GM23338 (cell line): ENCODE measurements at regions not wholly inside any gene's neighbourhood (a gene's known extent, or its start where the extent isn't known, plus 50 kb on each side); places are given as distances from the start of the nearest gene placed in this dataset.

ENCODE experiments used
- ATAC-seq: fragments of 200-7000 bp; cut with Tn5 transposase; 3 replicates; pipeline ENCODE4 v1.9.1; 2020
- DNase-seq: peaks from one replicate; pipeline ENCODE4 v3.0.0-alpha.2; 2015; ENCODE audit warnings: low spot score
- H2AFZ ChIP-seq: fragments of 200-600 bp; sonication (generic); 2 replicates; pipeline ENCODE4 v1.8.0; 2016; ENCODE audit warnings: antibody characterized with exemption, mild to moderate bottlenecking, moderate library complexity
- H3F3A ChIP-seq: fragments of 200-600 bp; sonication (generic); replicated peaks from 2 replicates; pipeline ENCODE4 v1.8.0; 2017; ENCODE audit warnings: antibody characterized with exemption, mixed run types, low read depth
- H3K27ac ChIP-seq: fragments of 200-600 bp; sonication (generic); 2 replicates; pipeline ENCODE4 v1.6.1; 2016; ENCODE audit warnings: low read depth
- H3K27me3 ChIP-seq: fragments of 200-600 bp; sonication (generic); 2 replicates; pipeline ENCODE4 v1.8.0; 2016; ENCODE audit warnings: mild to moderate bottlenecking, mixed run types, moderate library complexity; ENCODE audit not compliant: insufficient read depth
- H3K36me3 ChIP-seq: fragments of 200-600 bp; sonication (generic); 2 replicates; pipeline ENCODE4 v1.8.0; 2016; ENCODE audit warnings: mild to moderate bottlenecking; ENCODE audit not compliant: insufficient read depth
- H3K4me1 ChIP-seq: fragments of 200-600 bp; sonication (generic); 2 replicates; pipeline ENCODE4 v1.8.0; 2016; ENCODE audit warnings: mild to moderate bottlenecking, moderate library complexity; ENCODE audit not compliant: insufficient read depth
- H3K4me2 ChIP-seq: fragments of 200-600 bp; sonication (generic); 2 replicates; pipeline ENCODE4 v1.7.1; 2017; ENCODE audit warnings: mixed run types
- H3K4me3 ChIP-seq: fragments of 200-600 bp; sonication (generic); 2 replicates; pipeline ENCODE4 v1.6.1; 2016; ENCODE audit warnings: mixed run types
- H3K79me2 ChIP-seq: fragments of 200-600 bp; sonication (generic); replicated peaks from 2 replicates; pipeline ENCODE4 v1.8.0; 2017; ENCODE audit warnings: mild to moderate bottlenecking; ENCODE audit not compliant: insufficient read depth
- H3K9me2 ChIP-seq: fragments of 200-600 bp; sonication (generic); 2 replicates; pipeline ENCODE4 v1.8.0; 2017; ENCODE audit not compliant: insufficient read depth
- H4K20me1 ChIP-seq: fragments of 200-600 bp; sonication (generic); replicated peaks from 2 replicates; pipeline ENCODE4 v1.8.0; 2017; ENCODE audit warnings: mild to moderate bottlenecking; ENCODE audit not compliant: insufficient read depth
- H3K27ac Mint-ChIP-seq: 2 replicates; pipeline ENCODE4 v1.8.0; 2020; ENCODE audit warnings: inconsistent platforms, mild to moderate bottlenecking, moderate library complexity, mixed read lengths
- H3K27me3 Mint-ChIP-seq: 3 replicates; pipeline ENCODE4 v1.8.0; 2022; ENCODE audit warnings: low read depth, mild to moderate bottlenecking, moderate library complexity, mixed read lengths, inconsistent platforms; ENCODE audit not compliant: insufficient read depth, poor library complexity
- H3K36me3 Mint-ChIP-seq: 3 replicates; pipeline ENCODE4 v1.8.0; 2021; ENCODE audit warnings: low read depth, mild to moderate bottlenecking, inconsistent platforms, moderate library complexity, mixed read lengths
- H3K4me1 Mint-ChIP-seq: 3 replicates; pipeline ENCODE4 v1.8.0; 2020; ENCODE audit warnings: mild to moderate bottlenecking, inconsistent platforms, mixed read lengths
- H3K4me3 Mint-ChIP-seq: 3 replicates; pipeline ENCODE4 v1.8.0; 2021; ENCODE audit warnings: moderate library complexity, mild to moderate bottlenecking, inconsistent platforms, mixed read lengths
- H3K9me3 Mint-ChIP-seq: 3 replicates; pipeline ENCODE4 v1.8.0; 2020; ENCODE audit warnings: moderate library complexity, mild to moderate bottlenecking, inconsistent platforms, mixed read lengths
- CREB1 ChIP-seq: fragments of 250-450 bp; sonication (Bioruptor Pico); IDR thresholded peaks from 2 replicates; pipeline ENCODE4 v1.5.0; 2020; ENCODE audit warnings: low read depth, mild to moderate bottlenecking, moderate library complexity
- CTCF ChIP-seq, 2 experiments: fragments of 200-600 bp in 1 of 2; sonication (generic) in 1 of 2; conservative IDR thresholded peaks; 2 replicates each; pipeline versions ENCODE4 v1.5.1 to v1.6.1; 2016 to 2017; ENCODE audit warnings: antibody characterized with exemption in 2 of 2, low read depth in 2 of 2, mild to moderate bottlenecking in 2 of 2, moderate library complexity in 1 of 2
- ETS1 ChIP-seq: IDR thresholded peaks from 2 replicates; pipeline ENCODE4 v1.6.1; 2016; ENCODE audit warnings: antibody characterized with exemption
- EZH2 ChIP-seq: fragments of 200-600 bp; sonication (generic); IDR thresholded peaks from one replicate; pipeline ENCODE4 v1.8.0; 2017; ENCODE audit warnings: antibody characterized with exemption, mild to moderate bottlenecking, low read depth; ENCODE audit not compliant: unreplicated experiment
- EZH2phosphoT487 ChIP-seq: fragments of 200-600 bp; sonication (generic); IDR thresholded peaks from one replicate; pipeline ENCODE4 v1.8.1; 2018; ENCODE audit warnings: antibody characterized with exemption; ENCODE audit not compliant: unreplicated experiment
- JUNB ChIP-seq: IDR thresholded peaks from one replicate; pipeline ENCODE4 v1.6.1; 2016; ENCODE audit warnings: antibody characterized with exemption; ENCODE audit not compliant: unreplicated experiment
- NANOG ChIP-seq: IDR thresholded peaks from 2 replicates; pipeline ENCODE4 v1.6.1; 2016; ENCODE audit warnings: antibody characterized with exemption, borderline replicate concordance
- POLR2AphosphoS5 ChIP-seq: IDR thresholded peaks from 2 replicates; pipeline ENCODE4 v1.6.1; 2016; ENCODE audit warnings: antibody characterized with exemption, low read depth
- REST ChIP-seq: IDR thresholded peaks from one replicate; pipeline ENCODE4 v1.6.1; 2018; ENCODE audit warnings: antibody characterized with exemption; ENCODE audit not compliant: unreplicated experiment
- STAT1 ChIP-seq: IDR thresholded peaks from one replicate; pipeline ENCODE4 v1.6.1; 2016; ENCODE audit warnings: antibody characterized with exemption; ENCODE audit not compliant: unreplicated experiment
- ZNF114 ChIP-seq: fragments of 250-450 bp; sonication (Bioruptor Pico); IDR thresholded peaks from 2 replicates; pipeline ENCODE4 v1.5.0; 2020; ENCODE audit warnings: mild to moderate bottlenecking, moderate library complexity
- ZNF331 ChIP-seq: fragments of 250-450 bp; sonication (Bioruptor Pico); IDR thresholded peaks from 2 replicates; pipeline ENCODE4 v1.5.0; 2020; ENCODE audit warnings: low read depth, mild to moderate bottlenecking, moderate library complexity
- TF ChIP-seq, protein P1 (sequence below): fragments of 250-450 bp; sonication (Bioruptor Pico); IDR thresholded peaks from 2 replicates; pipeline ENCODE4 v1.5.0; 2020; ENCODE audit warnings: mild to moderate bottlenecking, moderate library complexity

GRCh38 chr7:79984210-79984609 is 150.4 kb upstream of the GNAI1 start:
- Histone ChIP-seq H3F3A (no peaks in the 10 kb centered on the region), H3K79me2 (no peaks in the 10 kb centered on the region), H3K4me2 (no peak overlapping the region), H3K36me3 (no peaks in the 10 kb centered on the region), H3K4me1 (no peaks in the 10 kb centered on the region), H4K20me1 (no peaks in the 10 kb centered on the region), H3K27ac (no peak overlapping the region), H3K4me3 (no peak overlapping the region), H3K27me3 (no peaks in the 10 kb centered on the region), H2AFZ (no peak overlapping the region), H3K9me2 (no peaks in the 10 kb centered on the region)
- ATAC-seq (no peak), DNase-seq (no peak)
- no peaks in the 10 kb centered on the region for H3K36me3 Mint-ChIP-seq
- no peak overlapping the region for H3K27ac Mint-ChIP-seq
- no peak overlapping the region for H3K4me3 Mint-ChIP-seq
- no peaks in the 10 kb centered on the region for H3K4me1 Mint-ChIP-seq
- H3K27me3 Mint-ChIP-seq: no peaks in the 10 kb centered on the region
- TF ChIP-seq EZH2phosphoT487: no peak
- TF ChIP-seq, protein P1, sequence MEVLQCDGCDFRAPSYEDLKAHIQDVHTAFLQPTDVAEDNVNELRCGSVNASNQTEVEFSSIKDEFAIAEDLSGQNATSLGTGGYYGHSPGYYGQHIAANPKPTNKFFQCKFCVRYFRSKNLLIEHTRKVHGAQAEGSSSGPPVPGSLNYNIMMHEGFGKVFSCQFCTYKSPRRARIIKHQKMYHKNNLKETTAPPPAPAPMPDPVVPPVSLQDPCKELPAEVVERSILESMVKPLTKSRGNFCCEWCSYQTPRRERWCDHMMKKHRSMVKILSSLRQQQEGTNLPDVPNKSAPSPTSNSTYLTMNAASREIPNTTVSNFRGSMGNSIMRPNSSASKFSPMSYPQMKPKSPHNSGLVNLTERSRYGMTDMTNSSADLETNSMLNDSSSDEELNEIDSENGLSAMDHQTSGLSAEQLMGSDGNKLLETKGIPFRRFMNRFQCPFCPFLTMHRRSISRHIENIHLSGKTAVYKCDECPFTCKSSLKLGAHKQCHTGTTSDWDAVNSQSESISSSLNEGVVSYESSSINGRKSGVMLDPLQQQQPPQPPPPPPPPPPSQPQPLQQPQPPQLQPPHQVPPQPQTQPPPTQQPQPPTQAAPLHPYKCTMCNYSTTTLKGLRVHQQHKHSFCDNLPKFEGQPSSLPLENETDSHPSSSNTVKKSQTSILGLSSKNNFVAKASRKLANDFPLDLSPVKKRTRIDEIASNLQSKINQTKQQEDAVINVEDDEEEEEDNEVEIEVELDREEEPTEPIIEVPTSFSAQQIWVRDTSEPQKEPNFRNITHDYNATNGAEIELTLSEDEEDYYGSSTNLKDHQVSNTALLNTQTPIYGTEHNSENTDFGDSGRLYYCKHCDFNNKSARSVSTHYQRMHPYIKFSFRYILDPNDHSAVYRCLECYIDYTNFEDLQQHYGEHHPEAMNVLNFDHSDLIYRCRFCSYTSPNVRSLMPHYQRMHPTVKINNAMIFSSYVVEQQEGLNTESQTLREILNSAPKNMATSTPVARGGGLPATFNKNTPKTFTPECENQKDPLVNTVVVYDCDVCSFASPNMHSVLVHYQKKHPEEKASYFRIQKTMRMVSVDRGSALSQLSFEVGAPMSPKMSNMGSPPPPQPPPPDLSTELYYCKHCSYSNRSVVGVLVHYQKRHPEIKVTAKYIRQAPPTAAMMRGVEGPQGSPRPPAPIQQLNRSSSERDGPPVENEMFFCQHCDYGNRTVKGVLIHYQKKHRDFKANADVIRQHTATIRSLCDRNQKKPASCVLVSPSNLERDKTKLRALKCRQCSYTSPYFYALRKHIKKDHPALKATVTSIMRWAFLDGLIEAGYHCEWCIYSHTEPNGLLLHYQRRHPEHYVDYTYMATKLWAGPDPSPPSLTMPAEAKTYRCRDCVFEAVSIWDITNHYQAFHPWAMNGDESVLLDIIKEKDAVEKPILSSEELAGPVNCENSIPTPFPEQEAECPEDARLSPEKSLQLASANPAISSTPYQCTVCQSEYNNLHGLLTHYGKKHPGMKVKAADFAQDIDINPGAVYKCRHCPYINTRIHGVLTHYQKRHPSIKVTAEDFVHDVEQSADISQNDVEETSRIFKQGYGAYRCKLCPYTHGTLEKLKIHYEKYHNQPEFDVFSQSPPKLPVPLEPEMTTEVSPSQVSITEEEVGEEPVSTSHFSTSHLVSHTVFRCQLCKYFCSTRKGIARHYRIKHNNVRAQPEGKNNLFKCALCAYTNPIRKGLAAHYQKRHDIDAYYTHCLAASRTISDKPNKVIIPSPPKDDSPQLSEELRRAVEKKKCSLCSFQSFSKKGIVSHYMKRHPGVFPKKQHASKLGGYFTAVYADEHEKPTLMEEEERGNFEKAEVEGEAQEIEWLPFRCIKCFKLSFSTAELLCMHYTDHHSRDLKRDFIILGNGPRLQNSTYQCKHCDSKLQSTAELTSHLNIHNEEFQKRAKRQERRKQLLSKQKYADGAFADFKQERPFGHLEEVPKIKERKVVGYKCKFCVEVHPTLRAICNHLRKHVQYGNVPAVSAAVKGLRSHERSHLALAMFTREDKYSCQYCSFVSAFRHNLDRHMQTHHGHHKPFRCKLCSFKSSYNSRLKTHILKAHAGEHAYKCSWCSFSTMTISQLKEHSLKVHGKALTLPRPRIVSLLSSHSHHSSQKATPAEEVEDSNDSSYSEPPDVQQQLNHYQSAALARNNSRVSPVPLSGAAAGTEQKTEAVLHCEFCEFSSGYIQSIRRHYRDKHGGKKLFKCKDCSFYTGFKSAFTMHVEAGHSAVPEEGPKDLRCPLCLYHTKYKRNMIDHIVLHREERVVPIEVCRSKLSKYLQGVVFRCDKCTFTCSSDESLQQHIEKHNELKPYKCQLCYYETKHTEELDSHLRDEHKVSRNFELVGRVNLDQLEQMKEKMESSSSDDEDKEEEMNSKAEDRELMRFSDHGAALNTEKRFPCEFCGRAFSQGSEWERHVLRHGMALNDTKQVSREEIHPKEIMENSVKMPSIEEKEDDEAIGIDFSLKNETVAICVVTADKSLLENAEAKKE (CRISPR knock-in tag): no peak
- no peak for TF ChIP-seq ZNF331 (CRISPR knock-in tag)
- no peak for TF ChIP-seq REST
- TF ChIP-seq CTCF (conservative IDR thresholded peaks at IDR 0.05; ENCODE audit: low read depth in 2 of 2): no peak
- no peak for TF ChIP-seq NANOG
- TF ChIP-seq ZNF114: no peak
- no peak for TF ChIP-seq STAT1
- TF ChIP-seq JUNB: no peak
- TF ChIP-seq EZH2: no peak
- no peak for TF ChIP-seq POLR2AphosphoS5
- TF ChIP-seq ETS1: no peak
- TF ChIP-seq CREB1 (CRISPR knock-in tag): no peak
- no peaks in the 10 kb centered on the region for H3K9me3 Mint-ChIP-seq
